ENCODE measurements at regions not wholly inside any gene's neighbourhood (a gene's known extent, or its start where the extent isn't known, plus 50 kb on each side); places are given as distances from the start of the nearest gene placed in this dataset.

DNA sequence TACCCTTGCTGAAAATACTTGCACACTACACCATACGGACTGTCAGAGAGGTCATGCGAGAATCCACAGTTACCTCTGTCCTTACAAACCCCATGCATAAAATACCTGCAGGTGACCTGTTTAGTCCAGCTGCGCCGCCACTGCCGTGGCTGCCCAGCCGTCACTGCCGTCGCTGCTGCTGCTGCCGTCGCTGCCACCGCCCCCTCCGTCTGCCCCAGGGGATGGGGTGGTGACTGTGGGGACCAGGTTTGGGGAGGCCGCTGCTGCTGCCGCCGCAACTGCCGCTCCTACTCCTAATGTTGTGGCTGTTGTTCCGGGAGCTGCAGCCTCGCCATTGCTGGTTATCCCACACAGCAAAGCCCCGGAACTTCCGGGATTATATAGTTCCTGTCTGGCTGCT, 141.8 kb upstream of the ZCCHC13 start:
- Histone ChIP-seq H3K27me3 (no peaks in the 10 kb centered on the region), H3K4me3 (ENCODE audit: low read depth in 1 of 2, low read length in 1 of 2) (no peak overlapping the region), H3K36me3 (no peaks in the 10 kb centered on the region), H3K9me3 (no peaks in the 10 kb centered on the region), H3K4me1 (ENCODE audit: control insufficient read depth in 1 of 2, insufficient read depth in 1 of 2, low read depth in 1 of 2, low read length in 1 of 2) (no peaks in the 10 kb centered on the region), H3K27ac (no peak overlapping the region)
- TF ChIP-seq, protein P1, sequence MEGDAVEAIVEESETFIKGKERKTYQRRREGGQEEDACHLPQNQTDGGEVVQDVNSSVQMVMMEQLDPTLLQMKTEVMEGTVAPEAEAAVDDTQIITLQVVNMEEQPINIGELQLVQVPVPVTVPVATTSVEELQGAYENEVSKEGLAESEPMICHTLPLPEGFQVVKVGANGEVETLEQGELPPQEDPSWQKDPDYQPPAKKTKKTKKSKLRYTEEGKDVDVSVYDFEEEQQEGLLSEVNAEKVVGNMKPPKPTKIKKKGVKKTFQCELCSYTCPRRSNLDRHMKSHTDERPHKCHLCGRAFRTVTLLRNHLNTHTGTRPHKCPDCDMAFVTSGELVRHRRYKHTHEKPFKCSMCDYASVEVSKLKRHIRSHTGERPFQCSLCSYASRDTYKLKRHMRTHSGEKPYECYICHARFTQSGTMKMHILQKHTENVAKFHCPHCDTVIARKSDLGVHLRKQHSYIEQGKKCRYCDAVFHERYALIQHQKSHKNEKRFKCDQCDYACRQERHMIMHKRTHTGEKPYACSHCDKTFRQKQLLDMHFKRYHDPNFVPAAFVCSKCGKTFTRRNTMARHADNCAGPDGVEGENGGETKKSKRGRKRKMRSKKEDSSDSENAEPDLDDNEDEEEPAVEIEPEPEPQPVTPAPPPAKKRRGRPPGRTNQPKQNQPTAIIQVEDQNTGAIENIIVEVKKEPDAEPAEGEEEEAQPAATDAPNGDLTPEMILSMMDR (IDR thresholded peaks at IDR 0.05): no peak

DNA sequence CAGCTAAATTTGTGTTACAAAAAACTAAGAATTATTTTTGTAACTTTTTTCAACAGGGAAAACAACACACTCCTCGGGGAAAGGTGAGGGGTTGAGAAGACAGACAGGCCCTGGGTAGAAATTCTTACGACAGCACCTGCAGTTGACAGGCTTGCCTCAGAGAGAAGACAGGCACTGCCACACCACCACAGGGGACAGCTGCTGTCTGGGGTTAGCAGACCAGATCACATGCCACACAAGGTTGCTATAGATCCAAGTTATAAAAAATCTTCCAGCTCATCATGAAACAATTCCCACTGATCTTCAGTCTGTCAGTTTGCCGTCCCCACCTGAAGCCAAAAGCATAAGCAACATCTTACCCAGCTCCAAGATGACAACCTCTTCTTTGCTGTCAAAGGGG, 143.2 kb upstream of the ZCCHC13 start:
- TF ChIP-seq, protein P1 (IDR thresholded peaks at IDR 0.05): no peak
- Histone ChIP-seq H3K4me1 (ENCODE audit: control insufficient read depth in 1 of 2, insufficient read depth in 1 of 2, low read depth in 1 of 2, low read length in 1 of 2) (no peaks in the 10 kb centered on the region), H3K27me3 (no peaks in the 10 kb centered on the region), H3K4me3 (ENCODE audit: low read depth in 1 of 2, low read length in 1 of 2) (no peak overlapping the region), H3K9me3 (no peaks in the 10 kb centered on the region), H3K27ac (no peak overlapping the region), H3K36me3 (no peaks in the 10 kb centered on the region)

DNA sequence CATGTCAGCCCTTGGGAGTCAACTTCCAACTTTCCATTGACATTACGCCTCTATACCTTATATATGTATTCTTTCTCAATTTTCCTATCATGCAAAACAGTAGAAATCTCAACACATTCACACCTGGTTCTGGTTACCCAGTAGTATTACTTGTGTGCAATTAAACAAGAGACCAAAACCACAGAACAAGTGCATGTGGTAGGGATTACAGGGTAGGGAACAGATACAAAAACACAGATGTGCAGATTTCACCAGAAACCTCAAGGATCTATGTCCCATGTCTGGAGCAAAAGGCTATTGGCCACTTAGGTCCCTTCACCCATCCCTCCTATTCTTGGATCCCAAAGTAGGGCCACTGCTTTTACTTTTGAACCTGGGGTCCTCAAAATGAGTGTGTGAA, 143.6 kb upstream of the ZCCHC13 start:
- TF ChIP-seq, protein P1 (IDR thresholded peaks at IDR 0.05): no peak
- Histone ChIP-seq H3K4me1 (ENCODE audit: control insufficient read depth in 1 of 2, insufficient read depth in 1 of 2, low read depth in 1 of 2, low read length in 1 of 2) (no peaks in the 10 kb centered on the region), H3K27ac (no peak overlapping the region), H3K27me3 (no peaks in the 10 kb centered on the region), H3K4me3 (ENCODE audit: low read depth in 1 of 2, low read length in 1 of 2) (no peak overlapping the region), H3K36me3 (no peaks in the 10 kb centered on the region), H3K9me3 (no peaks in the 10 kb centered on the region)

DNA sequence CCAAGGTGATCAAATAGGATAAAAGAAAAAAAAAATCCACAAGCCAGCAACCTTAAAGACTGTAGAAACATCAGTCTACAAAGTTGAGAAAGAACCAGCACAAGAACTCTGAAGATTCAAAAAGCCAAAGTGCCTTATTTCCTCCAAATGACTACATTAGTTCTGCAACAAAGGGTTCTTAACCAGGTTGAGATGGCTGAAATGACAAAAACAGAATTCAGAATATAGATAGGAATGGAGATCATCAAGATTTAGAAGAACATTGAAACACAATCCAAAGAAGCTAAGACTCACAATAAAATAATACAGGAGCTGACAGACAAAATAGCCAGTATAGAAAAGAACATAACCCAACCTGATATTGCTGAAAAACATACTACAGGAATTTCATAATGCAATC, 156.5 kb upstream of the ZCCHC13 start:
- Histone ChIP-seq H3K9me3 (no peaks in the 10 kb centered on the region), H3K27me3 (no peaks in the 10 kb centered on the region), H3K4me1 (ENCODE audit: control insufficient read depth in 1 of 2, insufficient read depth in 1 of 2, low read depth in 1 of 2, low read length in 1 of 2) (no peaks in the 10 kb centered on the region), H3K4me3 (ENCODE audit: low read depth in 1 of 2, low read length in 1 of 2) (no peak overlapping the region), H3K36me3 (no peaks in the 10 kb centered on the region), H3K27ac (no peak overlapping the region)
- TF ChIP-seq, protein P1 (IDR thresholded peaks at IDR 0.05): no peak

DNA sequence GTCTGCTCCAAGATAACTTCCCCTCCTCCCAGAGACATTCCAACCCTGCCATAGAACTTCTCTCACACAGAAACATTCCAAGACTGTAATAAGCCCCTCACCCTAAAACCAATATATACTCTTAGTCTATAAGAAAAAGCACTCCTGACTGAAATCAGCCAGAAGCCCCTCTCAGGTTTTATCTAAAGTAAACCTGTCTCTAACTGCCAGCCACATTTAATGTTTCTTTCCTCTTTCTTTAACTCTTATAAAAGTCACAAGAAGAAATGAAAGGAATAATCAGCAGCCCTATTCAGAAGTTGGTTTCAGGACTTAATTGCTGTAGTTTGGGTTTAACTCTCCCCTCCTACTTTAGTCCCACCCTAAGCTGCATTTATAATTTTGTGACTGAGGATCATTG, 165.0 kb upstream of the ZCCHC13 start:
- no peaks in the 10 kb centered on the region for H3K36me3 ChIP-seq
- no peaks in the 10 kb centered on the region for H3K27me3 ChIP-seq
- no peaks in the 10 kb centered on the region for H3K9me3 ChIP-seq
- TF ChIP-seq, protein P1 (IDR thresholded peaks at IDR 0.05): no peak
- no peaks in the 10 kb centered on the region for H3K4me1 ChIP-seq (ENCODE audit: control insufficient read depth in 1 of 2, insufficient read depth in 1 of 2, low read depth in 1 of 2, low read length in 1 of 2)
- no peak overlapping the region for H3K4me3 ChIP-seq (ENCODE audit: low read depth in 1 of 2, low read length in 1 of 2)
- no peak overlapping the region for H3K27ac ChIP-seq
